ENCODE measurements at regions not wholly inside any gene's neighbourhood (a gene's known extent, or its start where the extent isn't known, plus 50 kb on each side); places are given as distances from the start of the nearest gene placed in this dataset.
"Not testable (repeated sequence)": the region's sequence is repeated elsewhere in the genome, so short reads cannot be mapped to it uniquely, and the experiment has no call there.

- TF ChIP-seq POLR2A, POLR2AphosphoS5 (IDR thresholded peaks at IDR 0.05): not testable (repeated sequence)
- TF ChIP-seq, protein P1, sequence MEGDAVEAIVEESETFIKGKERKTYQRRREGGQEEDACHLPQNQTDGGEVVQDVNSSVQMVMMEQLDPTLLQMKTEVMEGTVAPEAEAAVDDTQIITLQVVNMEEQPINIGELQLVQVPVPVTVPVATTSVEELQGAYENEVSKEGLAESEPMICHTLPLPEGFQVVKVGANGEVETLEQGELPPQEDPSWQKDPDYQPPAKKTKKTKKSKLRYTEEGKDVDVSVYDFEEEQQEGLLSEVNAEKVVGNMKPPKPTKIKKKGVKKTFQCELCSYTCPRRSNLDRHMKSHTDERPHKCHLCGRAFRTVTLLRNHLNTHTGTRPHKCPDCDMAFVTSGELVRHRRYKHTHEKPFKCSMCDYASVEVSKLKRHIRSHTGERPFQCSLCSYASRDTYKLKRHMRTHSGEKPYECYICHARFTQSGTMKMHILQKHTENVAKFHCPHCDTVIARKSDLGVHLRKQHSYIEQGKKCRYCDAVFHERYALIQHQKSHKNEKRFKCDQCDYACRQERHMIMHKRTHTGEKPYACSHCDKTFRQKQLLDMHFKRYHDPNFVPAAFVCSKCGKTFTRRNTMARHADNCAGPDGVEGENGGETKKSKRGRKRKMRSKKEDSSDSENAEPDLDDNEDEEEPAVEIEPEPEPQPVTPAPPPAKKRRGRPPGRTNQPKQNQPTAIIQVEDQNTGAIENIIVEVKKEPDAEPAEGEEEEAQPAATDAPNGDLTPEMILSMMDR (IDR thresholded peaks at IDR 0.05): not testable (repeated sequence)
These were observed 237.6 kb upstream of the DIO3 start for GRCh38 chr14:101323614-101324235.

All from prostate gland (tissue), 2 donors.